HFFc6 (cell line): ENCODE measurements at regions not wholly inside any gene's neighbourhood (a gene's known extent, or its start where the extent isn't known, plus 50 kb on each side); places are given as distances from the start of the nearest gene placed in this dataset.
"Not testable (repeated sequence)": the region's sequence is repeated elsewhere in the genome, so short reads cannot be mapped to it uniquely, and the experiment has no call there.

Experiments used
- DNase-seq: peaks from one replicate; pipeline ENCODE4 v3.0.0-alpha.2; 2018
- H3K27ac Mint-ChIP-seq: 2 replicates; pipeline ENCODE4 v1.8.0; 2020; ENCODE audit warnings: mild to moderate bottlenecking, mixed read lengths
- H3K27me3 Mint-ChIP-seq: 2 replicates; pipeline ENCODE4 v1.8.0; 2021; ENCODE audit warnings: mild to moderate bottlenecking, moderate library complexity, mixed read lengths; ENCODE audit not compliant: insufficient read depth
- H3K36me3 Mint-ChIP-seq: 2 replicates; pipeline ENCODE4 v1.8.0; 2021; ENCODE audit warnings: low read depth, mixed read lengths
- H3K4me1 Mint-ChIP-seq: 2 replicates; pipeline ENCODE4 v1.8.0; 2020; ENCODE audit warnings: low read depth, mixed read lengths
- H3K4me3 Mint-ChIP-seq: 2 replicates; pipeline ENCODE4 v1.8.0; 2020; ENCODE audit warnings: mild to moderate bottlenecking, moderate library complexity, mixed read lengths
- H3K9me3 Mint-ChIP-seq: 2 replicates; pipeline ENCODE4 v1.8.0; 2020; ENCODE audit warnings: mild to moderate bottlenecking, mixed read lengths
- TF ChIP-seq, protein P1 (sequence below): fragments of 200-600 bp; sonication (generic); IDR thresholded peaks from 2 replicates; pipeline ENCODE4 v1.5.0; 2021; ENCODE audit warnings: antibody characterized with exemption, mild to moderate bottlenecking

- TF ChIP-seq, protein P1, sequence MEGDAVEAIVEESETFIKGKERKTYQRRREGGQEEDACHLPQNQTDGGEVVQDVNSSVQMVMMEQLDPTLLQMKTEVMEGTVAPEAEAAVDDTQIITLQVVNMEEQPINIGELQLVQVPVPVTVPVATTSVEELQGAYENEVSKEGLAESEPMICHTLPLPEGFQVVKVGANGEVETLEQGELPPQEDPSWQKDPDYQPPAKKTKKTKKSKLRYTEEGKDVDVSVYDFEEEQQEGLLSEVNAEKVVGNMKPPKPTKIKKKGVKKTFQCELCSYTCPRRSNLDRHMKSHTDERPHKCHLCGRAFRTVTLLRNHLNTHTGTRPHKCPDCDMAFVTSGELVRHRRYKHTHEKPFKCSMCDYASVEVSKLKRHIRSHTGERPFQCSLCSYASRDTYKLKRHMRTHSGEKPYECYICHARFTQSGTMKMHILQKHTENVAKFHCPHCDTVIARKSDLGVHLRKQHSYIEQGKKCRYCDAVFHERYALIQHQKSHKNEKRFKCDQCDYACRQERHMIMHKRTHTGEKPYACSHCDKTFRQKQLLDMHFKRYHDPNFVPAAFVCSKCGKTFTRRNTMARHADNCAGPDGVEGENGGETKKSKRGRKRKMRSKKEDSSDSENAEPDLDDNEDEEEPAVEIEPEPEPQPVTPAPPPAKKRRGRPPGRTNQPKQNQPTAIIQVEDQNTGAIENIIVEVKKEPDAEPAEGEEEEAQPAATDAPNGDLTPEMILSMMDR = no peak
- Mint-ChIP-seq H3K27me3 (peaks cover 4% of the 10 kb centered on the region), H3K4me1 (peaks cover 35% of the 10 kb centered on the region), H3K27ac (no peak overlapping the region), H3K36me3 (no peaks in the 10 kb centered on the region), H3K9me3 (no peaks in the 10 kb centered on the region), H3K4me3 (no peak overlapping the region)
- peak; percentile 35 for DNase-seq
Measured at GRCh38 chr6:21754891-21755290, 161.3 kb downstream of the SOX4 start.

DNA sequence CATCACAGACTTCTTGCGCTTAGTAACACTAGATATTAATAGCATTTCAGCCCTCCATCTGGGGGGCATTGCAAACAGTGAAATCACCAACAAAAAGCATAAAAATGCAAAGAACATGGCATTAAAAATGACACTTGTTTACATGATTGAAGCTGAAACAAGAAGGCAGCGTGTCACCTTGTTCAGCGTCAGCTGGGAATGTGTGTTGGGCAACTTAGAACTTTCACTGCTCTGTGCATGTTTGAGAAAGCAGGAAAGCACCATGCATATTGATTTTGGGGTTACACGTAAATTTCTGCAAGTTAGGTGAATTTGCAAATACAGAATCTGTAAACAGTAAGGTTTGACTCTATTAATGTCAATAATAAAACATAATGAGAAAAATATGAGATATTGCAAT lies 162.9 kb downstream of the SOX4 start:
- TF ChIP-seq, protein P1 = no peak
- peaks cover 4% of the 10 kb centered on the region for H3K27me3 Mint-ChIP-seq
- H3K4me1 Mint-ChIP-seq = peaks cover 33% of the 10 kb centered on the region
- no peaks in the 10 kb centered on the region for H3K36me3 Mint-ChIP-seq
- H3K4me3 Mint-ChIP-seq = no peak overlapping the region
- H3K27ac Mint-ChIP-seq = no peak overlapping the region
- no peak for DNase-seq
- no peaks in the 10 kb centered on the region for H3K9me3 Mint-ChIP-seq

- peaks cover 24% of the 10 kb centered on the region for H3K4me1 Mint-ChIP-seq
- not testable (repeated sequence) for H3K4me3 Mint-ChIP-seq, H3K27ac Mint-ChIP-seq, H3K9me3 Mint-ChIP-seq, DNase-seq, H3K27me3 Mint-ChIP-seq, H3K36me3 Mint-ChIP-seq
Measured at GRCh38 chr6:21757392-21757791, 163.8 kb downstream of the SOX4 start.

GRCh38 chr6:21759721-21760120 lies 166.2 kb downstream of the SOX4 start:
- no peak for DNase-seq
- H3K36me3 Mint-ChIP-seq = no peaks in the 10 kb centered on the region
- TF ChIP-seq, protein P1 = no peak
- peaks cover 6% of the 10 kb centered on the region for H3K4me1 Mint-ChIP-seq
- H3K4me3 Mint-ChIP-seq = no peak overlapping the region
- H3K27me3 Mint-ChIP-seq = peaks cover 3% of the 10 kb centered on the region; the same call in 1 of the 2 replicates
- H3K9me3 Mint-ChIP-seq = peaks cover 13% of the 10 kb centered on the region; the same call in 1 of the 2 replicates
- H3K27ac Mint-ChIP-seq = no peak overlapping the region

- not testable (repeated sequence) for H3K27ac Mint-ChIP-seq, H3K36me3 Mint-ChIP-seq, H3K4me3 Mint-ChIP-seq, DNase-seq, H3K4me1 Mint-ChIP-seq, H3K27me3 Mint-ChIP-seq
- peaks cover 13% of the 10 kb centered on the region; the same call in 1 of the 2 replicates for H3K9me3 Mint-ChIP-seq
Measured at GRCh38 chr6:21761053-21761730, 167.6 kb downstream of the SOX4 start.

DNA sequence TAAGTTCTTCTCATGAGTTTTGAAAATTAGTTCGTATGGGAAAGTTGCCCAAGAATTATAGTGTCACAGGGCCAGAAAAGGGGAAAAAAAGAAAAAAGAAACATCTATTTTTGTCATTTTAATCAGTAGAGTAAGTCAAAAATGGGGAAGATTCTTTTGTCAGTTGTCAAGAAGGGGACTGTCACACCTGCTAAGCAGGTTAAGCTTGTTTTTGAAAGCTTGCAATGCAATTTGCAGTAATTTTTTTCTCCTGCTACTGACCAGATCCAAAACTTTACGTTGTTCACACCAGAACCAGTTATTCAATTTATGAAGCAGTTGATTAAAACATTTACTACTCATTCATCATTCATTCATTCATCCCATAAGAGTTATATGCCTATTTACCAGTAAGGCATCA lies 171.4 kb downstream of the SOX4 start:
- Mint-ChIP-seq H3K4me3 (no peak overlapping the region), H3K27me3 (no peaks in the 10 kb centered on the region; the same call in 1 of the 2 replicates), H3K9me3 (peaks cover 13% of the 10 kb centered on the region; the same call in 1 of the 2 replicates), H3K27ac (no peak overlapping the region), H3K36me3 (no peaks in the 10 kb centered on the region), H3K4me1 (peaks cover 26% of the 10 kb centered on the region)
- no peak for DNase-seq
- TF ChIP-seq, protein P1 = no peak
